OCI-LY7 (cell line): ENCODE measurements at regions not wholly inside any gene's neighbourhood (a gene's known extent, or its start where the extent isn't known, plus 50 kb on each side); places are given as distances from the start of the nearest gene placed in this dataset.
"Not testable (repeated sequence)": the region's sequence is repeated elsewhere in the genome, so short reads cannot be mapped to it uniquely, and the experiment has no call there.

Source experiments
- BruUV-seq: library from RNA; stranded (reverse); fragments of 400-500 nt; replicated peaks from 2 replicates; lab custom pipeline; 2021; lab: Mats Ljungman, UMichigan
- CTCF ChIA-PET: fragments of 300-600 bp; sonication (Branson Sonifier 250); formaldehyde crosslinking; loops from one replicate; lab custom pipeline; 2022; ENCODE audit warnings: antibody characterized with exemption; ENCODE audit not compliant: unreplicated experiment; lab: Charles Lee
- POLR2A ChIA-PET: fragments of 300-600 bp; sonication (Branson Sonifier 250); formaldehyde crosslinking; loops from one replicate; lab custom pipeline; 2022; ENCODE audit warnings: antibody characterized with exemption; lab: Charles Lee
- DNase-seq: peaks from one replicate; pipeline ENCODE4 v3.0.0-alpha.2; 2015; ENCODE audit warnings: low spot score
- H2AFZ ChIP-seq: fragments of 200-600 bp; sonication (generic), shearing (Covaris generic); 2 replicates; pipeline ENCODE4 v1.6.1; 2014; ENCODE audit warnings: mild to moderate bottlenecking, antibody characterized with exemption, low read length, moderate library complexity
- H3K27ac ChIP-seq: fragments of 200-600 bp; sonication (generic); 2 replicates; pipeline ENCODE4 v1.5.1; 2014; ENCODE audit warnings: mixed run types, low read depth, mild to moderate bottlenecking, moderate library complexity, low read length, inconsistent platforms; ENCODE audit not compliant: poor library complexity, severe bottlenecking
- H3K36me3 ChIP-seq: fragments of 200-600 bp; sonication (generic); 2 replicates; pipeline ENCODE4 v1.6.1; 2014; ENCODE audit warnings: mild to moderate bottlenecking, antibody characterized with exemption, low read length, moderate library complexity, mixed read lengths; ENCODE audit not compliant: insufficient read depth
- H3K4me1 ChIP-seq: fragments of 200-600 bp; sonication (generic); 2 replicates; pipeline ENCODE4 v1.5.1; 2014; ENCODE audit warnings: mild to moderate bottlenecking, low read length; ENCODE audit not compliant: insufficient read depth, poor library complexity, severe bottlenecking
- H3K4me2 ChIP-seq: fragments of 200-600 bp; sonication (generic); 2 replicates; pipeline ENCODE4 v1.6.1; 2014; ENCODE audit warnings: mild to moderate bottlenecking, low read length
- H3K4me3 ChIP-seq: fragments of 200-600 bp; sonication (generic); 2 replicates; pipeline ENCODE4 v1.5.1; 2014; ENCODE audit warnings: mild to moderate bottlenecking, low read depth, low read length; ENCODE audit not compliant: poor library complexity, severe bottlenecking
- H3K79me2 ChIP-seq: fragments of 200-600 bp; sonication (generic); 2 replicates; pipeline ENCODE4 v1.6.1; 2016; ENCODE audit warnings: low read depth, mild to moderate bottlenecking, low read length, moderate library complexity, mixed read lengths; ENCODE audit not compliant: insufficient read depth
- H3K9me2 ChIP-seq: fragments of 200-600 bp; sonication (generic); 2 replicates; pipeline ENCODE4 v1.6.1; 2016; ENCODE audit warnings: mild to moderate bottlenecking, low read length, mixed read lengths; ENCODE audit not compliant: insufficient read depth
- H3K9me3 ChIP-seq: fragments of 200-600 bp; sonication (generic); 2 replicates; pipeline ENCODE4 v1.6.1; 2014; ENCODE audit warnings: mild to moderate bottlenecking, mixed run types, low read length, mixed read lengths
- H4K20me1 ChIP-seq: fragments of 200-600 bp; sonication (generic); 2 replicates; pipeline ENCODE4 v1.6.1; 2014; ENCODE audit warnings: mild to moderate bottlenecking, antibody characterized with exemption, low read length, moderate library complexity, mixed read lengths; ENCODE audit not compliant: insufficient read depth
- CTCF ChIP-seq: fragments of 200-600 bp; sonication (generic); conservative IDR thresholded peaks from 2 replicates; pipeline ENCODE4 v1.5.1; 2014; ENCODE audit warnings: mild to moderate bottlenecking, antibody characterized with exemption, low read length, moderate library complexity, mixed read lengths
- EZH2phosphoT487 ChIP-seq: fragments of 200-600 bp; sonication (generic); IDR thresholded peaks from 2 replicates; pipeline ENCODE4 v1.6.1; 2018; ENCODE audit warnings: low read depth, borderline replicate concordance, mild to moderate bottlenecking, mixed run types, antibody characterized with exemption, low read length, moderate library complexity, mixed read lengths
- intact Hi-C: fragments of 100-400 bp; cut with micrococcal nuclease; formaldehyde crosslinking; loops from one replicate; pipeline ENCODE4 v1.10.0; 2022; ENCODE audit not compliant: unreplicated experiment

GRCh38 chr3:194946091-194946490 lies 260.4 kb downstream of the FAM43A start:
- intact Hi-C loops, result no loop called here

GRCh38 chr3:194949592-194949991 lies 263.9 kb downstream of the FAM43A start:
- no peak overlapping the region for H3K4me3 ChIP-seq
- DNase-seq, result no peak
- CTCF ChIA-PET, result no interaction called here
- no peaks in the 10 kb centered on the region for H3K4me1 ChIP-seq
- no peak overlapping the region for H2AFZ ChIP-seq
- H3K27ac ChIP-seq, result no peak overlapping the region
- no peaks in the 10 kb centered on the region for H4K20me1 ChIP-seq
- no peaks in the 10 kb centered on the region for H3K79me2 ChIP-seq
- H3K9me2 ChIP-seq, result no peaks in the 10 kb centered on the region
- H3K4me2 ChIP-seq, result no peak overlapping the region
- no peaks in the 10 kb centered on the region for H3K9me3 ChIP-seq
- BruUV-seq, result no TSS peak
- intact Hi-C loops, result no loop called here
- TF ChIP-seq CTCF, result no peak
- TF ChIP-seq EZH2phosphoT487, result no peak
- H3K36me3 ChIP-seq, result no peaks in the 10 kb centered on the region
- POLR2A ChIA-PET, result no interaction called here

More at GRCh38 chr3:194946091-194946490, 260.4 kb downstream of the FAM43A start:
- POLR2A ChIA-PET, result no interaction called here
- no peak for DNase-seq
- TF ChIP-seq EZH2phosphoT487, result no peak
- TF ChIP-seq CTCF, result no peak
- H3K79me2 ChIP-seq, result no peaks in the 10 kb centered on the region
- H3K36me3 ChIP-seq, result no peaks in the 10 kb centered on the region
- no TSS peak for BruUV-seq
- no peak overlapping the region for H3K4me2 ChIP-seq
- no peak overlapping the region for H2AFZ ChIP-seq
- H3K4me1 ChIP-seq, result peaks cover 5% of the 10 kb centered on the region
- H3K27ac ChIP-seq, result no peak overlapping the region
- H3K4me3 ChIP-seq, result no peak overlapping the region
- no peaks in the 10 kb centered on the region for H3K9me2 ChIP-seq
- H4K20me1 ChIP-seq, result no peaks in the 10 kb centered on the region
- H3K9me3 ChIP-seq, result no peaks in the 10 kb centered on the region
- CTCF ChIA-PET, result no interaction called here

GRCh38 chr3:194950906-194951628 lies 265.4 kb downstream of the FAM43A start:
- H3K4me3 ChIP-seq, result no peak overlapping the region
- no peaks in the 10 kb centered on the region for H3K79me2 ChIP-seq
- no peak overlapping the region for H3K4me2 ChIP-seq
- DNase-seq, result no peak
- no peaks in the 10 kb centered on the region for H3K9me3 ChIP-seq
- BruUV-seq, result no TSS peak
- H3K27ac ChIP-seq, result no peak overlapping the region
- H4K20me1 ChIP-seq, result no peaks in the 10 kb centered on the region
- POLR2A ChIA-PET, result no interaction called here
- H3K9me2 ChIP-seq, result no peaks in the 10 kb centered on the region
- H2AFZ ChIP-seq, result no peak overlapping the region
- H3K4me1 ChIP-seq, result no peaks in the 10 kb centered on the region
- intact Hi-C loops, result no loop called here
- H3K36me3 ChIP-seq, result no peaks in the 10 kb centered on the region
- CTCF ChIA-PET, result no interaction called here
- TF ChIP-seq CTCF (no peak), EZH2phosphoT487 (no peak)

- H3K4me1 ChIP-seq, H3K9me2 ChIP-seq, DNase-seq, H3K79me2 ChIP-seq, H3K4me3 ChIP-seq, H3K9me3 ChIP-seq, H3K4me2 ChIP-seq, H2AFZ ChIP-seq, BruUV-seq, CTCF ChIA-PET, H3K27ac ChIP-seq, H4K20me1 ChIP-seq, H3K36me3 ChIP-seq, intact Hi-C loops, POLR2A ChIA-PET: not testable (repeated sequence)
These were observed 265.9 kb downstream of the FAM43A start for GRCh38 chr3:194951629-194951920.
